OCI-LY7 (cell line): ENCODE measurements at regions not wholly inside any gene's neighbourhood (a gene's known extent, or its start where the extent isn't known, plus 50 kb on each side); places are given as distances from the start of the nearest gene placed in this dataset.

Experiments
- CTCF ChIP-seq: fragments of 200-600 bp; sonication (generic); conservative IDR thresholded peaks from 2 replicates; pipeline ENCODE4 v1.5.1; 2014; ENCODE audit warnings: mild to moderate bottlenecking, antibody characterized with exemption, low read length, moderate library complexity, mixed read lengths
- EZH2phosphoT487 ChIP-seq: fragments of 200-600 bp; sonication (generic); IDR thresholded peaks from 2 replicates; pipeline ENCODE4 v1.6.1; 2018; ENCODE audit warnings: low read depth, borderline replicate concordance, mild to moderate bottlenecking, mixed run types, antibody characterized with exemption, low read length, moderate library complexity, mixed read lengths

- no peak for TF ChIP-seq CTCF
- TF ChIP-seq EZH2phosphoT487 = no peak
Measured at GRCh38 chr7:50160206-50160605, 67.2 kb upstream of the ZPBP start.
